Lower lobe of right lung (tissue), 2 donors: ENCODE measurements at regions not wholly inside any gene's neighbourhood (a gene's known extent, or its start where the extent isn't known, plus 50 kb on each side); places are given as distances from the start of the nearest gene placed in this dataset.

Experiments used
- ATAC-seq, 2 donors: fragments of 200-7000 bp; cut with Tn5 transposase; one replicate each; pipeline ENCODE4 v1.9.1; 2020 to 2022; ENCODE audit warnings: mild to moderate bottlenecking in 2 of 2, moderate library complexity in 2 of 2
- DNase-seq: peaks from one replicate; pipeline ENCODE4 v3.0.0-alpha.2; 2020
- H3K27ac ChIP-seq: fragments of 200-600 bp; one replicate; pipeline ENCODE4 v1.8.0; 2022
- H3K27me3 ChIP-seq: fragments of 200-600 bp; one replicate; pipeline ENCODE4 v1.8.0; 2022; ENCODE audit warnings: low read depth
- H3K36me3 ChIP-seq: fragments of 200-600 bp; one replicate; pipeline ENCODE4 v1.8.0; 2022; ENCODE audit warnings: mild to moderate bottlenecking
- H3K4me1 ChIP-seq: fragments of 200-600 bp; one replicate; pipeline ENCODE4 v1.8.0; 2022
- H3K4me3 ChIP-seq: fragments of 200-600 bp; one replicate; pipeline ENCODE4 v1.8.0; 2022; ENCODE audit warnings: mild to moderate bottlenecking
- H3K9me3 ChIP-seq: fragments of 200-600 bp; one replicate; pipeline ENCODE4 v1.8.0; 2022
- CTCF ChIP-seq: fragments of 200-600 bp; IDR thresholded peaks from one replicate; pipeline ENCODE4 v1.8.0; 2022; ENCODE audit warnings: antibody characterized with exemption, mild to moderate bottlenecking
- intact Hi-C: fragments of 100-400 bp; cut with DNase I; formaldehyde crosslinking; loops from one replicate; pipeline ENCODE4 v1.11.0; 2022
- donor health status: DM: no; HTN: yes; CAD: no; lungs with severe emphysema.

DNA sequence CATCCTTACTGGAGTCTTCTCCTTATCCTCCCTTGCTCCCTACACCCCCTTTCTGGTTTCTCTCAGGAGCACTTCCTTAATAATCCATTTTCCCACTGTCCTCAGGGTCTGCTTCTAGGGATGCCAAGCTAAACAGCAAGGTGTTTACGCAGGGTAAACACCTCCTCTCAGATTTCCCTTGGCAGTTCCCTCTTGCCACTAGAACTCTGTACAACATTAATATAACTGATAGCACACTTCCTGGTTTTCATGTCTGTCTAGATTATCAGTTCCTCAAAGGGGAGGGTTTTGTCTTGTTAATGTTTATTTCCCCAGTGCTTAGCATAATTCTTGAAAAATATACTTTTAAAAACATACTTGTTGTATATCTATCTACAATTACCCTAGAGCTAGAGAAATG, 118.0 kb upstream of the SLC24A5 start:
- Histone ChIP-seq H3K36me3 (no peaks in the 10 kb centered on the region), H3K4me3 (no peak overlapping the region), H3K4me1 (peaks cover 24% of the 10 kb centered on the region), H3K27me3 (no peaks in the 10 kb centered on the region), H3K9me3 (no peaks in the 10 kb centered on the region), H3K27ac (no peak overlapping the region)
- no peak for ATAC-seq
- TF ChIP-seq CTCF: no peak
- intact Hi-C loops: no loop called here
- no peak for DNase-seq

- DNase-seq: no peak
- Histone ChIP-seq H3K4me1 (peaks cover 19% of the 10 kb centered on the region), H3K4me3 (no peak overlapping the region), H3K27ac (no peak overlapping the region), H3K9me3 (no peaks in the 10 kb centered on the region), H3K36me3 (no peaks in the 10 kb centered on the region), H3K27me3 (no peaks in the 10 kb centered on the region)
- ATAC-seq: no peak
- no peak for TF ChIP-seq CTCF
- intact Hi-C loops: no loop called here
These were observed 117.3 kb upstream of the SLC24A5 start for GRCh38 chr15:48003441-48003840.

DNA sequence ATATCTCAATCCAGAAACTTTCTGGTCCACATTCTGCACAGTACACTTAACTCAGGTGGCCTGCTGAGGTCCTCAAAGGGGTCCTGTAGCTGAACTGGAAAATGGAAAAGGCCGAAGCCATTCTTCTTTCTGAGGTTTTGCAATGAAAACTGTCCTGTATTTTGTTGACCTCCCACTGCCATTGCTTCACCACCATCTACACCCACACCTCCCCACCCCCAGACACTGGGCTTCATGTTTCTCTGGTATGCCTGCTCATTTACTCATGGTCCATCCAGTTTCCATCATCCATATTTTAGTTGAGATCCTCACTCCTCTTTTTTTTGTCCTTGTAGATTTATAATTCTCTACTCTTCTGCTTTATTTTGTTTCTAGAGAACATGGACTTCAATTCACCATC, 115.7 kb upstream of the SLC24A5 start:
- DNase-seq (no peak), ATAC-seq (no peak)
- Histone ChIP-seq H3K4me1 (peaks cover 19% of the 10 kb centered on the region), H3K27me3 (no peaks in the 10 kb centered on the region), H3K27ac (no peak overlapping the region), H3K9me3 (no peaks in the 10 kb centered on the region), H3K4me3 (no peak overlapping the region), H3K36me3 (no peaks in the 10 kb centered on the region)
- no peak for TF ChIP-seq CTCF
- intact Hi-C loops: no loop called here

DNA sequence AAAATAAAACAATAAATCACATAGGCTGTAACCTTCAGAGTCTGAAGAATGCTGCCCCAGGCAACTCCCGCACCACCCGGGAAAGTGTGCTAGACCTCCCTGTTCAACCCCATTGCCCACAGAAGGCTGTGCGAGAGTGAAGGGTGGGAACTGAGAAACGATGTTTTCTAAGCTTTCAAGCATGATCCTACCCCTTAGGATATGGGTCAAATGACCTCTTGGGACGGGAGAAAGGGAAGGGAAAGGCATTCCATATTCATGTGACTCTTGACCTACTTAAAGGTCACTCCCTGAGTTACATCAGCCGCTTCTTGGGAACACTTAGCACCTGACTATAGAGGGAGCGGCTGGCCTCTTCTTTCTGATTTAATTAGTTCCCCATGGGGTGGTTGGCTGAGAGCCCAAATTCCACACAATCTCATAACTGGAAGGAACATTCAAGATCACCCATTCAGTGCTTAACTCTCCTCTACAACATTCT, 114.7 kb upstream of the SLC24A5 start:
- ATAC-seq (peak; percentile 83 to 90), DNase-seq (peak; percentile 64)
- Histone ChIP-seq H3K4me3 (no peak overlapping the region), H3K4me1 (peaks cover 19% of the 10 kb centered on the region), H3K27me3 (no peaks in the 10 kb centered on the region), H3K27ac (no peak overlapping the region), H3K36me3 (no peaks in the 10 kb centered on the region), H3K9me3 (no peaks in the 10 kb centered on the region)
- no peak for TF ChIP-seq CTCF
- intact Hi-C loops: no loop called here

- Histone ChIP-seq H3K9me3 (no peaks in the 10 kb centered on the region), H3K4me3 (no peak overlapping the region), H3K36me3 (no peaks in the 10 kb centered on the region), H3K4me1 (peaks cover 8% of the 10 kb centered on the region), H3K27ac (no peak overlapping the region), H3K27me3 (no peaks in the 10 kb centered on the region)
- DNase-seq: no peak
- ATAC-seq: no peak
- TF ChIP-seq CTCF: no peak
- intact Hi-C loops: no loop called here
These were observed 110.5 kb upstream of the SLC24A5 start for GRCh38 chr15:48010316-48010715.

DNA sequence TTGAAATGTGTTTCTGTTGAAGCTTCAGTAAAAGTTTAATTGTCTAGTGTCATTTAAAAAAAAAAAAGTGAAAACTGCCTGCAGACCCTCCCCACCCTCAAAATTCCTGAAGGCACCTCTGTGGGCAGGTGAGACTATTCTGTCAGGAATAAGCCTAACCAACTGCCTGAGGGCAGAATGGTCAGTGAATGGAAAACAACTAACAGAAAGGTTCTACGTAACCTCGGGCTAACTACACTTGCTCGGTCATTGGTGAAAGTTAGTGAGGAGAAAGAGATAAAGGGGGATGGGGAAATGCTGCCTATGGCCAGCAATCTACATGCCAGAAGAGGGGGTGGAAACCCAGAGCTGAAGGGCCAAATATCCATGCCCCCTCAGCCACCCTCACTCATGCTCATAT, 108.6 kb upstream of the SLC24A5 start:
- TF ChIP-seq CTCF: no peak
- no peaks in the 10 kb centered on the region for H3K27me3 ChIP-seq
- no peak overlapping the region for H3K27ac ChIP-seq
- intact Hi-C loops: no loop called here
- DNase-seq: no peak
- no peak for ATAC-seq
- H3K9me3 ChIP-seq: no peaks in the 10 kb centered on the region
- no peaks in the 10 kb centered on the region for H3K4me1 ChIP-seq
- no peaks in the 10 kb centered on the region for H3K36me3 ChIP-seq
- no peak overlapping the region for H3K4me3 ChIP-seq
